OCI-LY7 (cell line): ENCODE measurements at regions not wholly inside any gene's neighbourhood (a gene's known extent, or its start where the extent isn't known, plus 50 kb on each side); places are given as distances from the start of the nearest gene placed in this dataset.

Source experiments
- BruUV-seq: library from RNA; stranded (reverse); fragments of 400-500 nt; replicated peaks from 2 replicates; lab custom pipeline; 2021; lab: Mats Ljungman, UMichigan
- CTCF ChIA-PET: fragments of 300-600 bp; sonication (Branson Sonifier 250); formaldehyde crosslinking; loops from one replicate; lab custom pipeline; 2022; ENCODE audit warnings: antibody characterized with exemption; ENCODE audit not compliant: unreplicated experiment; lab: Charles Lee
- POLR2A ChIA-PET: fragments of 300-600 bp; sonication (Branson Sonifier 250); formaldehyde crosslinking; loops from one replicate; lab custom pipeline; 2022; ENCODE audit warnings: antibody characterized with exemption; lab: Charles Lee
- DNase-seq: peaks from one replicate; pipeline ENCODE4 v3.0.0-alpha.2; 2015; ENCODE audit warnings: low spot score
- H2AFZ ChIP-seq: fragments of 200-600 bp; sonication (generic), shearing (Covaris generic); 2 replicates; pipeline ENCODE4 v1.6.1; 2014; ENCODE audit warnings: mild to moderate bottlenecking, antibody characterized with exemption, low read length, moderate library complexity
- H3K27ac ChIP-seq: fragments of 200-600 bp; sonication (generic); 2 replicates; pipeline ENCODE4 v1.5.1; 2014; ENCODE audit warnings: mixed run types, low read depth, mild to moderate bottlenecking, moderate library complexity, low read length, inconsistent platforms; ENCODE audit not compliant: poor library complexity, severe bottlenecking
- H3K36me3 ChIP-seq: fragments of 200-600 bp; sonication (generic); 2 replicates; pipeline ENCODE4 v1.6.1; 2014; ENCODE audit warnings: mild to moderate bottlenecking, antibody characterized with exemption, low read length, moderate library complexity, mixed read lengths; ENCODE audit not compliant: insufficient read depth
- H3K4me1 ChIP-seq: fragments of 200-600 bp; sonication (generic); 2 replicates; pipeline ENCODE4 v1.5.1; 2014; ENCODE audit warnings: mild to moderate bottlenecking, low read length; ENCODE audit not compliant: insufficient read depth, poor library complexity, severe bottlenecking
- H3K4me2 ChIP-seq: fragments of 200-600 bp; sonication (generic); 2 replicates; pipeline ENCODE4 v1.6.1; 2014; ENCODE audit warnings: mild to moderate bottlenecking, low read length
- H3K4me3 ChIP-seq: fragments of 200-600 bp; sonication (generic); 2 replicates; pipeline ENCODE4 v1.5.1; 2014; ENCODE audit warnings: mild to moderate bottlenecking, low read depth, low read length; ENCODE audit not compliant: poor library complexity, severe bottlenecking
- H3K79me2 ChIP-seq: fragments of 200-600 bp; sonication (generic); 2 replicates; pipeline ENCODE4 v1.6.1; 2016; ENCODE audit warnings: low read depth, mild to moderate bottlenecking, low read length, moderate library complexity, mixed read lengths; ENCODE audit not compliant: insufficient read depth
- H3K9me2 ChIP-seq: fragments of 200-600 bp; sonication (generic); 2 replicates; pipeline ENCODE4 v1.6.1; 2016; ENCODE audit warnings: mild to moderate bottlenecking, low read length, mixed read lengths; ENCODE audit not compliant: insufficient read depth
- H3K9me3 ChIP-seq: fragments of 200-600 bp; sonication (generic); 2 replicates; pipeline ENCODE4 v1.6.1; 2014; ENCODE audit warnings: mild to moderate bottlenecking, mixed run types, low read length, mixed read lengths
- H4K20me1 ChIP-seq: fragments of 200-600 bp; sonication (generic); 2 replicates; pipeline ENCODE4 v1.6.1; 2014; ENCODE audit warnings: mild to moderate bottlenecking, antibody characterized with exemption, low read length, moderate library complexity, mixed read lengths; ENCODE audit not compliant: insufficient read depth
- CTCF ChIP-seq: fragments of 200-600 bp; sonication (generic); conservative IDR thresholded peaks from 2 replicates; pipeline ENCODE4 v1.5.1; 2014; ENCODE audit warnings: mild to moderate bottlenecking, antibody characterized with exemption, low read length, moderate library complexity, mixed read lengths
- EZH2phosphoT487 ChIP-seq: fragments of 200-600 bp; sonication (generic); IDR thresholded peaks from 2 replicates; pipeline ENCODE4 v1.6.1; 2018; ENCODE audit warnings: low read depth, borderline replicate concordance, mild to moderate bottlenecking, mixed run types, antibody characterized with exemption, low read length, moderate library complexity, mixed read lengths
- intact Hi-C: fragments of 100-400 bp; cut with micrococcal nuclease; formaldehyde crosslinking; loops from one replicate; pipeline ENCODE4 v1.10.0; 2022; ENCODE audit not compliant: unreplicated experiment

GRCh38 chr17:71111460-71111859, 942.1 kb downstream of the KCNJ2 start:
- no TSS peak for BruUV-seq
- ChIA-PET POLR2A (no interaction called here), CTCF (interaction anchor here (0.6 kb wide), 1 partner anchor 545 kb away, joined by 4 read pairs; no protein-coding TSS in a partner anchor)
- Histone ChIP-seq H4K20me1 (no peaks in the 10 kb centered on the region), H3K4me1 (no peaks in the 10 kb centered on the region), H2AFZ (no peak overlapping the region), H3K27ac (no peak overlapping the region), H3K36me3 (no peaks in the 10 kb centered on the region), H3K9me2 (no peaks in the 10 kb centered on the region), H3K4me2 (no peak overlapping the region), H3K9me3 (no peaks in the 10 kb centered on the region), H3K4me3 (no peak overlapping the region), H3K79me2 (no peaks in the 10 kb centered on the region)
- intact Hi-C loops = no loop called here
- TF ChIP-seq CTCF = no peak
- TF ChIP-seq EZH2phosphoT487 = no peak
- no peak for DNase-seq

GRCh38 chr17:71111934-71112333, 942.6 kb downstream of the KCNJ2 start:
- Histone ChIP-seq H3K79me2 (no peaks in the 10 kb centered on the region), H3K9me2 (no peaks in the 10 kb centered on the region), H3K4me3 (no peak overlapping the region), H3K9me3 (no peaks in the 10 kb centered on the region), H3K4me1 (no peaks in the 10 kb centered on the region), H3K4me2 (no peak overlapping the region), H4K20me1 (no peaks in the 10 kb centered on the region), H2AFZ (no peak overlapping the region), H3K27ac (no peak overlapping the region), H3K36me3 (no peaks in the 10 kb centered on the region)
- CTCF ChIA-PET = no interaction called here
- no peak for DNase-seq
- no TSS peak for BruUV-seq
- TF ChIP-seq EZH2phosphoT487 = no peak
- no peak for TF ChIP-seq CTCF
- intact Hi-C loops = no loop called here
- POLR2A ChIA-PET = no interaction called here

GRCh38 chr17:71113347-71113746, 944.0 kb downstream of the KCNJ2 start:
- no peak for TF ChIP-seq EZH2phosphoT487
- TF ChIP-seq CTCF = no peak
- no peaks in the 10 kb centered on the region for H3K9me3 ChIP-seq
- H3K27ac ChIP-seq = no peak overlapping the region
- no peak overlapping the region for H3K4me2 ChIP-seq
- H2AFZ ChIP-seq = no peak overlapping the region
- no peaks in the 10 kb centered on the region for H3K36me3 ChIP-seq
- ChIA-PET CTCF (no interaction called here), POLR2A (no interaction called here)
- H3K4me1 ChIP-seq = no peaks in the 10 kb centered on the region
- intact Hi-C loops = no loop called here
- no peaks in the 10 kb centered on the region for H4K20me1 ChIP-seq
- H3K9me2 ChIP-seq = no peaks in the 10 kb centered on the region
- no peak for DNase-seq
- H3K4me3 ChIP-seq = no peak overlapping the region
- no TSS peak for BruUV-seq
- H3K79me2 ChIP-seq = no peaks in the 10 kb centered on the region
